ENCODE measurements at regions not wholly inside any gene's neighbourhood (a gene's known extent, or its start where the extent isn't known, plus 50 kb on each side); places are given as distances from the start of the nearest gene placed in this dataset.

- DNase-seq = no peak
Observed at GRCh38 chr13:72585254-72585653, 142.2 kb downstream of the MZT1 start.

- DNase-seq = no peak
Observed at GRCh38 chr13:72571191-72571590, 156.2 kb downstream of the MZT1 start.

- DNase-seq = no peak
Observed at GRCh38 chr13:72570019-72570418, 157.4 kb downstream of the MZT1 start.

- DNase-seq = no peak
Observed at GRCh38 chr13:72567566-72567965, 159.9 kb downstream of the MZT1 start.

GRCh38 chr13:72566526-72566925 lies 160.9 kb downstream of the MZT1 start:
- DNase-seq = no peak

- DNase-seq = peak; percentile 63
Observed at GRCh38 chr13:72565893-72566292, 161.5 kb downstream of the MZT1 start.

- no peak for DNase-seq
Observed at GRCh38 chr13:72562686-72563085, 164.7 kb downstream of the MZT1 start.

GRCh38 chr13:72561791-72562190 lies 165.6 kb downstream of the MZT1 start:
- DNase-seq = no peak

GRCh38 chr13:72559716-72560115 lies 167.7 kb downstream of the MZT1 start:
- no peak for DNase-seq

GRCh38 chr13:72556945-72557344 lies 170.5 kb downstream of the MZT1 start:
- DNase-seq = no peak

- DNase-seq = no peak
Observed at GRCh38 chr13:72555601-72556000, 171.8 kb downstream of the MZT1 start.

- DNase-seq = no peak
Observed at GRCh38 chr13:72552731-72553130, 174.7 kb downstream of the MZT1 start.

GRCh38 chr13:72545895-72546294 lies 181.5 kb downstream of the MZT1 start:
- peak; percentile 22 for DNase-seq

GRCh38 chr13:72545030-72545719 lies 182.3 kb downstream of the MZT1 start:
- DNase-seq = no peak

- no peak for DNase-seq
Observed at GRCh38 chr13:72544042-72544441, 183.4 kb downstream of the MZT1 start.

- DNase-seq = no peak
Observed at GRCh38 chr13:72542241-72542640, 185.2 kb downstream of the MZT1 start.

GRCh38 chr13:72541674-72542073 lies 185.8 kb downstream of the MZT1 start:
- DNase-seq = no peak

GRCh38 chr13:72540881-72541280 lies 186.5 kb downstream of the MZT1 start:
- no peak for DNase-seq

- DNase-seq = no peak
Observed at GRCh38 chr13:72539925-72540324, 187.5 kb downstream of the MZT1 start.

- no peak for DNase-seq
Observed at GRCh38 chr13:72537782-72538181, 189.6 kb downstream of the MZT1 start.

GRCh38 chr13:72537395-72537780 lies 190.0 kb downstream of the MZT1 start:
- no peak for DNase-seq

GRCh38 chr13:72536714-72537394 lies 190.6 kb downstream of the MZT1 start:
- no peak for DNase-seq

- no peak for DNase-seq
Observed at GRCh38 chr13:72534951-72535640, 192.3 kb downstream of the MZT1 start.

- DNase-seq = no peak
Observed at GRCh38 chr13:72530471-72530870, 197.0 kb downstream of the MZT1 start.
